ENCODE measurements at regions not wholly inside any gene's neighbourhood (a gene's known extent, or its start where the extent isn't known, plus 50 kb on each side); places are given as distances from the start of the nearest gene placed in this dataset.

- peaks cover 14 to 36% (median 26%) of the 10 kb centered on the region in 4 experiments for H3K4me1 ChIP-seq (replicated peaks in 1 of 4; ENCODE audit: control insufficient read depth in 3 of 4, insufficient read depth in 4 of 4, low read length in 3 of 4)
- H3K23ac ChIP-seq (ENCODE audit: insufficient read length) = no peak overlapping the region
- no peak overlapping the region; the same call in 1 of the 2 replicates for H2BK12ac ChIP-seq (ENCODE audit: low read depth, low read length)
- no peak overlapping the region for H3K18ac ChIP-seq (ENCODE audit: extremely low read depth, low read length)
- no peaks in the 10 kb centered on the region for H3K79me2 ChIP-seq (ENCODE audit: control insufficient read depth in 1 of 2, insufficient read depth in 2 of 2, low read length in 2 of 2)
- TF ChIP-seq YY1 (IDR thresholded peaks at IDR 0.05; ENCODE audit: low read depth, low read length) = no peak
- no peak for TF ChIP-seq PHF8 (conservative IDR thresholded peaks at IDR 0.05; ENCODE audit: low read depth, low read length)
- no peak for TF ChIP-seq POU5F1 (IDR thresholded peaks at IDR 0.05; ENCODE audit: low read depth, low read length)
- TF ChIP-seq CEBPB (IDR thresholded peaks at IDR 0.05; ENCODE audit: low read depth, low read length) = no peak
- no peak for TF ChIP-seq CHD1 (IDR thresholded peaks at IDR 0.05; ENCODE audit: low read depth, low read length)
- no peak for TF ChIP-seq RFX5 (IDR thresholded peaks at IDR 0.05; ENCODE audit: borderline replicate concordance, low read depth, low read length)
- TF ChIP-seq HDAC2 (IDR thresholded peaks at IDR 0.05; ENCODE audit: borderline replicate concordance in 1 of 2, low read depth in 2 of 2, low read length in 2 of 2) = no peak
- no peak for TF ChIP-seq SP4 (IDR thresholded peaks at IDR 0.05; ENCODE audit: low read length)
- no peak for TF ChIP-seq SRF (IDR thresholded peaks at IDR 0.05; ENCODE audit: low read depth, low read length)
- TF ChIP-seq ATF2 (IDR thresholded peaks at IDR 0.05; ENCODE audit: low read length) = no peak
- TF ChIP-seq ATF3 (IDR thresholded peaks at IDR 0.05; ENCODE audit: insufficient read depth, low read depth, low read length) = no peak
- FAIRE-seq (no peak), DNase-seq (ENCODE audit: low read depth in 1 of 2, low spot score in 2 of 2) (no peak)
- no peaks in the 10 kb centered on the region for H3K79me1 ChIP-seq (ENCODE audit: low read depth, low read length)
- POLR2A ChIA-PET (ENCODE audit: partially characterized antibody) = interaction anchor here (0.7 to 1.8 kb wide), 2 partner anchors 30 to 32 kb away, joined by 3 to 5 read pairs; no protein-coding TSS in a partner anchor
- H3K36me3 ChIP-seq (ENCODE audit: control insufficient read depth in 2 of 4, insufficient read depth in 4 of 4, low read length in 3 of 4) = no peaks in the 10 kb centered on the region
- H3K23me2 ChIP-seq (ENCODE audit: low read depth, low read length) = peaks cover 7% of the 10 kb centered on the region; the same call in 1 of the 2 replicates
- H4K8ac ChIP-seq (ENCODE audit: extremely low read depth, insufficient read depth, low read length) = no peak overlapping the region
- H3K14ac ChIP-seq (ENCODE audit: insufficient read length) = no peak overlapping the region
- H3K4me2 ChIP-seq (ENCODE audit: insufficient read depth in 1 of 2, low read depth in 2 of 2, low read length in 2 of 2) = no peak overlapping the region
- no peak overlapping the region for H3K4ac ChIP-seq (replicated peaks; ENCODE audit: insufficient read length, low read depth, low read length)
- H2AK5ac ChIP-seq (ENCODE audit: low read depth, low read length) = no peak overlapping the region
- H3K9ac ChIP-seq (replicated peaks in 1 of 4; ENCODE audit: extremely low read depth in 1 of 4, low read depth in 3 of 4, low read length in 3 of 4) = no peak overlapping the region
- no peak overlapping the region for H3K27ac ChIP-seq (ENCODE audit: low read depth, low read length)
- H3K27me3 ChIP-seq (replicated peaks in 1 of 4; ENCODE audit: control insufficient read depth in 3 of 4, extremely low read depth in 1 of 4, insufficient read depth in 3 of 4, low read length in 3 of 4) = peaks cover 0 to 2% (median under 1%) of the 10 kb centered on the region in 4 experiments; a peak in 1 of 7 replicates
- H2BK15ac ChIP-seq (ENCODE audit: low read length) = peak overlapping the region; percentile 66; the same call in 1 of the 2 replicates
- no peak overlapping the region for H3K56ac ChIP-seq (replicated peaks; ENCODE audit: insufficient read length, low read depth, low read length)
- H4K20me1 ChIP-seq (replicated peaks in 1 of 2; ENCODE audit: control insufficient read depth in 1 of 2, insufficient read depth in 2 of 2, low read length in 2 of 2) = no peaks in the 10 kb centered on the region
- H2BK5ac ChIP-seq (ENCODE audit: low read depth, low read length) = no peak overlapping the region
- no peak overlapping the region for H2AFZ ChIP-seq (ENCODE audit: low read length)
- WGBS, 2 experiments (ENCODE audit: extremely low coverage in 1 of 2, insufficient coverage in 1 of 2, insufficient read length in 1 of 2, insufficient replicate concordance in 2 of 2, low coverage in 1 of 2, low lambda C conversion rate in 2 of 2, missing lambda C conversion rate in 1 of 2) = 97% methylated on average over 2 of the region's 2 CpGs; no CpG with 5 or more reads in 1 of the 2 experiments
- no peaks in the 10 kb centered on the region for H3K9me3 ChIP-seq (ENCODE audit: insufficient read depth in 2 of 2, low read depth in 1 of 2, low read length in 1 of 2)
- H3K4me3 ChIP-seq (ENCODE audit: extremely low read depth in 1 of 4, insufficient read depth in 2 of 4, low read depth in 3 of 4, low read length in 4 of 4) = no peak overlapping the region
- H4K91ac ChIP-seq (replicated peaks; ENCODE audit: insufficient read length, low read length) = no peak overlapping the region
- no peak overlapping the region for H2BK120ac ChIP-seq (replicated peaks; ENCODE audit: low read depth, low read length)
- CTCF ChIA-PET (ENCODE audit: partially characterized antibody) = interaction anchor here (0.6 to 1.9 kb wide), 6 partner anchors 10 to 88 kb away, joined by 3 to 6 read pairs (median 3); no protein-coding TSS in a partner anchor
- no peak overlapping the region for H2BK20ac ChIP-seq (ENCODE audit: low read length)
- no peak overlapping the region for H4K5ac ChIP-seq (ENCODE audit: insufficient read length, low read depth, low read length)
Observed at GRCh38 chr22:27635435-27635834, 166.1 kb downstream of the MN1 start.

All from H1 (cell line).